IPS-15b (cell line): ENCODE measurements at regions not wholly inside any gene's neighbourhood (a gene's known extent, or its start where the extent isn't known, plus 50 kb on each side); places are given as distances from the start of the nearest gene placed in this dataset.

Experiments used
- H3K27me3 ChIP-seq: one replicate; pipeline ENCODE4 v1.6.1; 2013; ENCODE audit warnings: low read length; ENCODE audit not compliant: control insufficient read depth, insufficient read depth
- H3K36me3 ChIP-seq: one replicate; pipeline ENCODE4 v1.6.1; 2013; ENCODE audit warnings: low read length; ENCODE audit not compliant: control insufficient read depth, insufficient read depth
- H3K4me1 ChIP-seq: one replicate; pipeline ENCODE4 v1.6.1; 2013; ENCODE audit warnings: mild to moderate bottlenecking, low read length; ENCODE audit not compliant: control insufficient read depth, insufficient read depth
- H3K4me3 ChIP-seq: one replicate; pipeline ENCODE4 v1.5.1; 2013; ENCODE audit warnings: low read depth, low read length
- H3K9ac ChIP-seq: one replicate; pipeline ENCODE4 v1.6.1; 2013; ENCODE audit warnings: low read depth, mild to moderate bottlenecking, low read length
- H3K9me3 ChIP-seq: one replicate; pipeline ENCODE4 v1.6.1; 2013; ENCODE audit warnings: mild to moderate bottlenecking, low read length; ENCODE audit not compliant: control insufficient read depth, insufficient read depth

- Histone ChIP-seq H3K36me3 (no peaks in the 10 kb centered on the region), H3K4me1 (no peaks in the 10 kb centered on the region), H3K9ac (no peak overlapping the region), H3K4me3 (no peak overlapping the region), H3K9me3 (no peaks in the 10 kb centered on the region), H3K27me3 (no peaks in the 10 kb centered on the region)
Observed at GRCh38 chr11:109564241-109564640, 142.3 kb downstream of the C11orf87 start.

GRCh38 chr11:109582470-109582869 is 160.5 kb downstream of the C11orf87 start:
- no peak overlapping the region for H3K9ac ChIP-seq
- no peaks in the 10 kb centered on the region for H3K9me3 ChIP-seq
- H3K4me1 ChIP-seq, result no peaks in the 10 kb centered on the region
- H3K36me3 ChIP-seq, result no peaks in the 10 kb centered on the region
- H3K4me3 ChIP-seq, result no peak overlapping the region
- H3K27me3 ChIP-seq, result no peaks in the 10 kb centered on the region

- Histone ChIP-seq H3K9me3 (no peaks in the 10 kb centered on the region), H3K9ac (no peak overlapping the region), H3K4me1 (no peaks in the 10 kb centered on the region), H3K27me3 (no peaks in the 10 kb centered on the region), H3K36me3 (no peaks in the 10 kb centered on the region), H3K4me3 (no peak overlapping the region)
Observed at GRCh38 chr11:109584001-109584972, 162.3 kb downstream of the C11orf87 start.

GRCh38 chr11:109586789-109587188 is 164.8 kb downstream of the C11orf87 start:
- Histone ChIP-seq H3K9me3 (no peaks in the 10 kb centered on the region), H3K36me3 (no peaks in the 10 kb centered on the region), H3K9ac (no peak overlapping the region)

GRCh38 chr11:109590782-109591181 is 168.8 kb downstream of the C11orf87 start:
- no peak overlapping the region for H3K9ac ChIP-seq
- no peak overlapping the region for H3K4me3 ChIP-seq
- no peaks in the 10 kb centered on the region for H3K9me3 ChIP-seq
- H3K4me1 ChIP-seq, result no peaks in the 10 kb centered on the region
- H3K27me3 ChIP-seq, result no peaks in the 10 kb centered on the region
- no peaks in the 10 kb centered on the region for H3K36me3 ChIP-seq

More at GRCh38 chr11:109586789-109587188, 164.8 kb downstream of the C11orf87 start:
- Histone ChIP-seq H3K27me3 (no peaks in the 10 kb centered on the region), H3K4me1 (no peaks in the 10 kb centered on the region), H3K4me3 (no peak overlapping the region)

- Histone ChIP-seq H3K9ac (no peak overlapping the region), H3K4me1 (no peaks in the 10 kb centered on the region), H3K36me3 (no peaks in the 10 kb centered on the region), H3K27me3 (no peaks in the 10 kb centered on the region), H3K9me3 (no peaks in the 10 kb centered on the region), H3K4me3 (no peak overlapping the region)
Observed at GRCh38 chr11:109597336-109597735, 175.3 kb downstream of the C11orf87 start.

- H3K9me3 ChIP-seq, result no peaks in the 10 kb centered on the region
- H3K4me3 ChIP-seq, result no peak overlapping the region
- no peak overlapping the region for H3K9ac ChIP-seq
- no peaks in the 10 kb centered on the region for H3K4me1 ChIP-seq
- no peaks in the 10 kb centered on the region for H3K36me3 ChIP-seq
- no peaks in the 10 kb centered on the region for H3K27me3 ChIP-seq
Observed at GRCh38 chr11:109604481-109605400, 182.8 kb downstream of the C11orf87 start.

GRCh38 chr11:109606256-109606655 is 184.3 kb downstream of the C11orf87 start:
- H3K4me3 ChIP-seq, result no peak overlapping the region
- H3K27me3 ChIP-seq, result no peaks in the 10 kb centered on the region

GRCh38 chr11:109609454-109610185 is 187.6 kb downstream of the C11orf87 start:
- Histone ChIP-seq H3K4me1 (no peaks in the 10 kb centered on the region), H3K9me3 (no peaks in the 10 kb centered on the region), H3K27me3 (no peaks in the 10 kb centered on the region), H3K9ac (no peak overlapping the region), H3K4me3 (no peak overlapping the region), H3K36me3 (no peaks in the 10 kb centered on the region)

More at GRCh38 chr11:109606256-109606655, 184.3 kb downstream of the C11orf87 start:
- Histone ChIP-seq H3K4me1 (no peaks in the 10 kb centered on the region), H3K9me3 (no peaks in the 10 kb centered on the region), H3K36me3 (no peaks in the 10 kb centered on the region), H3K9ac (no peak overlapping the region)

GRCh38 chr11:109612496-109612895 is 190.5 kb downstream of the C11orf87 start:
- H3K9me3 ChIP-seq, result no peaks in the 10 kb centered on the region
- H3K27me3 ChIP-seq, result no peaks in the 10 kb centered on the region
- H3K4me3 ChIP-seq, result no peak overlapping the region
- no peaks in the 10 kb centered on the region for H3K4me1 ChIP-seq
- H3K36me3 ChIP-seq, result no peaks in the 10 kb centered on the region
- H3K9ac ChIP-seq, result no peak overlapping the region

- Histone ChIP-seq H3K9ac (no peak overlapping the region), H3K27me3 (no peaks in the 10 kb centered on the region), H3K9me3 (no peaks in the 10 kb centered on the region), H3K4me1 (no peaks in the 10 kb centered on the region), H3K4me3 (no peak overlapping the region), H3K36me3 (no peaks in the 10 kb centered on the region)
Observed at GRCh38 chr11:109619498-109619897, 197.5 kb downstream of the C11orf87 start.
